Stimulated activated CD8-positive, alpha-beta memory T cell treated with anti-CD3 and anti-CD28 coated beads, Interleukin-12 subunit alpha, Interleukin-12 subunit beta, amount 100 ng/mL, for 1 hour (primary cell): ENCODE measurements at regions not wholly inside any gene's neighbourhood (a gene's known extent, or its start where the extent isn't known, plus 50 kb on each side); places are given as distances from the start of the nearest gene placed in this dataset.
A peak's percentile ranks its signal among the peaks of the same experiment; 100 is the strongest.

ENCODE experiments used
- DNase-seq: peaks from one replicate; pipeline ENCODE4 v3.0.0-alpha.2; 2020; ENCODE audit warnings: low read depth

DNA sequence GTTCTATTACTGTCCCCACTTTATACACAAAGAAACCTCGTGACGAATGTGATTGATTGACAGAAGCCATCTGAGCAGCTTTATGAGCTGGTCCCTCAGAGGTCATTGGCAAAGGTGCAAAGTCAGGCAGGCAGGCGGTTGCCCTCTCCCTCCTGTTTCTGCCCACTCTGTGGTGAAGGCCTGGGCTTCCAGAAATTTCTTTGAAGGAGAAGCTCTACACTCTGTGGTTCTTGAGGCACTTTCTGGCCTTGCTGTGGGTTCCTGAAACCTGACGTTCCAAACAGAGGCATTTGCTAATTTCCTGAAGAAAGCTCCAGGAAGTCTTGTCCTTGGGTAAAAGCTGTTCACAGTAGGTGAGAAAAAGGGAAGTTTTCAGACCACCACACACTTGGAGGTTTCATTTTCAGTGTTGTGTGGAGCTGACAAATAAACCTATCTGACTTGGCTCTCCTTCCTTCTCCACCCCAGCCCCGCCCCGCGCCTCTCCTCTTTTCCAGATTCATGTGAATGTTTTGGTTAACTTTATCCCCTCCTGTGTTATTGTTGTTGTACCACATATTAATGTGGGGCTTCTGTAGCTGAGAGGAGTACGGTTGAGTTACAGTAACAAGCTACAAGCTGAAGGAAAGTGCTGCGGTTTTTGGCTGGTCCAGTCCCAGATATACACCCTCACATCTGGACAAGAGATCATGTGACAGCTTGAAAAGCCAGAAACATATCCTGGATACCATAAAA is 274.1 kb downstream of the CLIC5 start:
- no peak for DNase-seq

- DNase-seq, result no peak
Observed at GRCh38 chr6:45739058-45739457, 276.6 kb downstream of the CLIC5 start.

DNA sequence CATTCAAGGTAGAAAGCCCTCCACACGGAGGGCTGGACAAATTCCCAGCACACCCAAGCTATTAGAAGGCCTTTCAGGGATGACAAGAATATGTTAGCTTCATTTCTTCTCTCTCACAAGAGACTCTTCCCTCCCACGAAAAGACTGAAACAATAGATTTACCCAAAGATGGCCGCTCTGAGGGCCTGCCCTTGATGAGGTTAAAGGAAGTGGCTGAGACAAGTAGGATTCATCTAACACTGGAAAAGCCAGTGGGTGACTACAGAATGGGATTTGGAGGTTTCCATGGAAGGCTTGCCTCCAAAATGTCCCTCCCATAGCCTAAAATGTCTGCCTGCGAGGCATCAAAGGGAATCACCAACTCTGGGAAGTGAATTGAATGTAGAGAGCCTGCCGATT is 277.6 kb downstream of the CLIC5 start:
- DNase-seq, result no peak

DNA sequence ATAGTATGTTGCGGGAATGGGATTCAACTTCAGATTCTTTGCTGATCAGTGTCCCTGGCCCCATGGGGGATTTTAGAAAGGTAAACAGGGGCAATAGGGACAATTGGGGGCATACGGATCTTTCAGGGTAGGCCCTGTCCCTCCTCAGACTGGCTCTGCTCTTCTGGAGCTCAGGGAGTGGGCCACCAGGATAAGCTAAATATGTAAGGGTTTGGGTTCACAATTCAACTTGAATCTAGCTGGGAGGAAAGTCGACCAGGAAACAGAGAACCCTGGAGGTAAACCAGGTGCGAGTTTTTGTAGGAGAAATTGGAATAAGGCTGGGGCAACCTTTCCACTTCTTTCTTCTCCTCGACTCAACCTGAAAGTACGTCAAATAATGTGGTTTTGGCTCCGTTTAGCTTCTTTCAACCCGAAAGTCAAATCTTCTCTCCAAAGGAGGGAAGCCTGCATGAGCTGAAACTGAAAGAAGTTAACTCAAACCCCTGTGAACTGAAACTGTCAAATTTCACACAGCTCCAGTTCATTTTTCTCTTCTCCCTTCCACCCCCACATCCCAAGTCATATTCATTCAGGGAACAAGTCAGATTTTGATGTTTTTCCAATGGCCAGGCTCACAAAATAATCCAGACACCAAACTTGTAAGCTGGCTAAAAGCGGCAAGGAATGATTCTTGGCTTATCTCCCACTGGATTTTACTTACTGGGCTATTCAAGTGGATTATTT is 278.2 kb downstream of the CLIC5 start:
- DNase-seq, result no peak

- no peak for DNase-seq
Observed at GRCh38 chr6:45736134-45736533, 279.5 kb downstream of the CLIC5 start.

DNA sequence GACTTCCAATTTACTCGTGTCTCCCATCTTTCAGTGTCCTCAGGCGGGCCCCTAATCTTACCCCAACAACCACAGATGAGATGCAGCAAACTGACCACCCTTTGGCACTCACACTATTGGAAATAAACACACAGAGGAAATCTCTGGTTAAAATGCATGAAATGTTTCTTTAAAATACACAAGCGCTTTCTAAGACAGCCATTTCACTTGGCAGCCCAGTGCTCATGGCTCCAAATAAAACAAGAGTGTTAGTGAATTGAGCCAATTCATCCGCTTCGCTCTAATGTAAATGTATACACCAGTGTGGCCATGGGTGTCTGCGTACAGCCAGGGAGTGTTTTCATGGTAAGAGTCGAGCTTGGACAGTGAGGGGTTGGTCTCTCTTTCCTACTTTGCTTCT is 282.9 kb downstream of the CLIC5 start:
- DNase-seq, result no peak

- DNase-seq, result no peak
Observed at GRCh38 chr6:45730232-45730631, 285.4 kb downstream of the CLIC5 start.

GRCh38 chr6:45728674-45729073 is 287.0 kb downstream of the CLIC5 start:
- DNase-seq, result no peak

- DNase-seq, result no peak
Observed at GRCh38 chr6:45727819-45728449, 287.7 kb downstream of the CLIC5 start.

- no peak for DNase-seq
Observed at GRCh38 chr6:45727228-45727627, 288.4 kb downstream of the CLIC5 start.

DNA sequence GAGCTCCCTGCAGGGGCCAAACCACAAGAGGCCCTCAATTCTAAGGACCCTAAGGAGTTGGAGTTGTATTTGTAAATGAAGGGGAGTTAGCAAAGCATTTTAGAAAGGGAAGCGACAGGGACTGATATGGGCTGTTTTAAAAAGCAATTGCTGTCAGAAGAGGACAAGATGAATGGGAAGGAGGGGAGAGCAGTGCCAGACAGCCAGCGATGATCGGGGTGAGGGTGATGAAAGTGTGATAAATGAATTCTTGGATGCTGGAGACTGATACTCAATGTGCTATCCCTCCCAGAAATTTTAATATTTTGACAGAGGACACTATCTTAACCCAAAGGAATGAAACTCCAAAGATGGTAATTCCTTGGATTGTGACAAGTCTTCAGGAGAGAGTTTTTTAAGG is 289.2 kb downstream of the CLIC5 start:
- no peak for DNase-seq

GRCh38 chr6:45724511-45724910 is 291.1 kb downstream of the CLIC5 start:
- no peak for DNase-seq

DNA sequence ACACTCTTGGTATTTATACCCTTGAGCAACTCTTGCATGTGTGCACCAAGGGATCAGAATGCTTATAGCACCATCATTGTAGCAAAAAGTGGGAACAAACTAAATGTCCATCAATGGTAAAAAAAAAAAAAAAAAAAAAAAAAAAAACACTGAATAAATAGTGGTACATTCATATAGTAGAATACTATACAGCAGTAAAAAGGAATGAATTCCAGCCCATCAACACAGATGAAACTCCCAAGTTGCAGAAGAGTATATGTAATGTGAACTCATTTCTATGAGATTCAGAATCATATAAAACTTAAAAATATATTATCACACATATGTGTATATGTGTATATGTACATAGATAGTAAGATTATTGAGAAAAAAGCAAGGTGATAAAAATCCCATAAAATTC is 291.6 kb downstream of the CLIC5 start:
- no peak for DNase-seq

DNA sequence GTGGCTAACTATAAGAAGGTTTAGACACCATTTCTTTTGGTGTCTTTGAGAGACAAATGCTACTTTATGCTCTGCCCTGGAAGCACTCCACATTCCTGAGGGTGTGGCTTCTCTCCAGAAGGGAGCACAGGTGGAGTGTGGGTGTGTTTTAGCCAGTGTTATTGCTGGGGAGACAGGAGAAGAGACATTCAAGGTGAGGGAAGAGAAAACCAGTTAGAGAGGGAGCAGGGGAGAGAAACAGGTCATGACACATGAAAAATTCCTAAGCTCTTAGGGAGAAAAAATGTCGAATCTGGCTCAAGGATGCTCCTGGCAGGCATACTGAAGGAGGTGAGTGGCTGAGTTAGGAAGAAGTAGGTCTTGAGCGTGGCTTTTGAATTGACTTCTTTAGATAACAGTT is 292.8 kb downstream of the CLIC5 start:
- no peak for DNase-seq

DNA sequence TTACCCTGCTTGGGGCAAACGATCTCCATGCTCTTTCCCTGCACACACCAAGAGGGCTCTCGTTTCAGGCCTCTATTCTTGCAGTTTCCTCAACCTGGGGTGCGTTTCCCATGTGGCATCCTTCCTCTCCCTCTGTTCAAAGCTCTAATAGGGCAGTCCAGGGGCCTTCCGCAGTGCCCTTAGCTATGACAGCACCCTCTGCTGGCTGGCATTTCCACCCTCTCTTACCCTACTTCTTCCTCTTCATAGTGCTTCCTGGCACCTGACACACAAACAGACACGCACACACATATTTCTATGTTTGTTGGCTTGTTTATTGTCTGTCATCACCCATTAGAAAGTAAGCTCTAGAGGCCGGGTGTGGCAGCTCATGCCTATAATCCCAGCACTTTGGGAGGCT is 294.0 kb downstream of the CLIC5 start:
- DNase-seq, result no peak

DNA sequence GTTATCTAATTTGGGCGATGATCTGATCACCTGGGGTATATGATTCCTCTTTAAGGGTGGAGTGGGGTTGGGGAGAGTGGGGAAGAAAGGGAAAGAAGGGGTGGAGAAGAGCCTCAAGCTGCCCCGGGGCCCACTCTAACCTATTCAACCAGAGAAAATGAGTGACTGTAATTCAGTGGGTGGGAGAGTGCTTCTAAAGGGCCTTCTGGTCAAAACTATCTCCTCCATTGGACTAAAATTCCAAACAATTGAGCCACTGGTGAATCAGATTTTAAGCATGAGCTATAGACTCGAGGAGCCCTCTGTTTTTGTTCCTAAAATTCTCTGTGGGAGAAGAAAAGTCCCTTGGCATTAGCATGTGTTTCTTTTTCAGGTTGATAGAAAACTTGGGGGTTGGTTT is 296.8 kb downstream of the CLIC5 start:
- DNase-seq, result no peak

DNA sequence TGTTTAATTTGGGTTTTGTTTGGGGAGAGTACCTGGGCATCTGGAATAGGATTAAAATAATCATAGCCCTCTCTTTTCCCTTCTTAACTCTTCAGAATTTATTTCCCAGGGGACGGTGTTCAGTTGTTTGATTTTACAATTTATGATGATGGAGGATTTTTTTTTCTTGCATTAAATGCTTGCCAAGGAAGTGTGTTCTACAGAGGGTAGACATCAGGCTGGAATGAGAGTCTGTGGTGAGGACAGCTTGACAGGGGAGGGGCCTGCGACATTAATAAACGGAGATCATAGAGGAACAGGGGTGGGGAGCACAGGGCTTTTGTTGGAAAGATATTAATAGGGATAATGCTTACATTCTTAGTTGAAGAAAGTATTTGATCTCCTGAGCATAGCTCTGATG is 297.5 kb downstream of the CLIC5 start:
- no peak for DNase-seq

DNA sequence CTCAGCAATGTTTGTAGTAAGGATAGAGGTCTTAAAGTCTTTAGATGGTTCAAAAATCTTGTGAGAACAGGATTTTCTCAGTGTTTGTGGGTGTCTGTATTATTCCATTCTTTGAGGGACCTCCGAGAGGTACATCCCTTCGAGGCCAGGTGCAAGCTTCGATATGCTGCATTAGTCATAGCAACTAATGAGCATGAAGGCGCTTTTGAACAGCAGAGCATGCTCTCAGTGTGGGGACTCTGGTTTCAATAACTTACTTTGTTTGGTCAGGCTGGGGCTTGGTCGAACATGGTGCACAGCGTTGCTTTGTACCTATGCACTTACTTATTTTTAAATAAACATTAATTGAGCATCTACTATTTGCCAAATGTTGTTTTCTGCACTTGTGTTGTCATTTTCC is 297.9 kb downstream of the CLIC5 start:
- no peak for DNase-seq

- DNase-seq, result no peak
Observed at GRCh38 chr6:45717027-45717426, 298.6 kb downstream of the CLIC5 start.

DNA sequence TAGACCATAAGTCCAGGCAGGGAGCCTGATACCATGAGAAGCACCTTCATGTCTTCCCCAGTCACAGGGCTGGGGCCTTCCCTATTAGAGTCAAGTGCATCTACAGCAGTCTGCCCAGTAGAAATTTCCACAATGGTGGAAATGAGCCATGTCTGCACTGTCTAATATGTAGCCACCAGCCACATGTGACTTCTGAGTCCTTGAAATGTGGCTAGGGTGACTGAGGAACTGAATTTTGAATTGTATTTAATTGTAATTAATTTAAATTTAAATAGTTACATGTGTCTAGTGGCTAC is 300.2 kb downstream of the CLIC5 start:
- DNase-seq, result no peak

- peak; percentile 26 for DNase-seq
Observed at GRCh38 chr6:45714741-45715507, 300.7 kb downstream of the CLIC5 start.

DNA sequence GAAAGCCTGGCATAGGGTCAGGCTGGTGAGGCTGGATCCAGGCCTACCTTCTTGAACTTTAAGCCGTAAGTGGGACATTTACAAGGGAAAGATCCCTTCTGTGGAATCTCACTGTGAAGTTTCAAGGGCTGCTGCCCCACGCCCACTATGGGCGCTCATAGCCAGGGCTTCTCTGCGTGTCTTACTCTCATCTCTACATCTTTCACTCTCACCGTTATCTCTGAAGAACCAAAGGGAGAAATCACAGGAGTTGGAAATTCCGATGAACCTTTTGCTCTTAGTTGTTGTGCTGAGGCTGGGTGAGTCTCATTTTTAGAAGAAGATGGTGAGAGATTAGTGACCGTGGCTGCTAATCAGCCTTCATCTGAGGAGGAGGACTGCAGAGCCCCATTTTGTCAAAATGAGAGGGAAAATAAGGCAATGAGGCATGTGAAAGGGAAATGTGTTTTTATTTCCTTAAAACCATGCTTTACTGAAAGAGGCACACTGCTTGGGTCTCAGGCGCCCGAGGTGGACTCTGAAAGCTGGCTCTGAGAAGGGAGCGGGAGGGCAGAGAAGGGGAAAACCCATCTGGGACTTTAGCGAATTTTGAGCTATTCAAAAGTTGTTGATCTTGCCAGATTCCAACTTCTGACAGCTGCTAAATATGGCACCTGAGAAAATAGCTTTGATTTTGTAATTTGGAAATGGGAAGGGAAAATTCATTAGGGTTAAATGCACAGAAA is 301.5 kb downstream of the CLIC5 start:
- no peak for DNase-seq
